ENCODE measurements at regions not wholly inside any gene's neighbourhood (a gene's known extent, or its start where the extent isn't known, plus 50 kb on each side); places are given as distances from the start of the nearest gene placed in this dataset.

GRCh38 chr14:26925876-26926584 is 328.2 kb upstream of the NOVA1 start:
- WGBS, 2 donors (ENCODE audit: extremely low coverage in 2 of 2, insufficient read length in 2 of 2, insufficient replicate concordance in 1 of 2): no CpG with 5 or more reads among the region's 8 CpGs
- H3K27ac ChIP-seq (replicated peaks; ENCODE audit: low read length): peak overlapping the region; percentile 6

GRCh38 chr14:26926585-26926984 is 328.8 kb upstream of the NOVA1 start:
- H2BK120ac ChIP-seq (ENCODE audit: low read depth, low read length): no peak overlapping the region
- no peak for DNase-seq (ENCODE audit: low spot score)
- H3K4ac ChIP-seq (ENCODE audit: low read length): no peak overlapping the region
- no peak overlapping the region for H2AK5ac ChIP-seq (ENCODE audit: low read depth, low read length)
- H3K79me1 ChIP-seq (ENCODE audit: low read depth, low read length): no peaks in the 10 kb centered on the region
- no peak overlapping the region for H3K14ac ChIP-seq (ENCODE audit: low read length)
- no peak overlapping the region for H2BK5ac ChIP-seq (ENCODE audit: low read length)
- H3K18ac ChIP-seq (ENCODE audit: low read length): no peak overlapping the region
- H2BK12ac ChIP-seq (ENCODE audit: low read length): no peak overlapping the region
- H2AFZ ChIP-seq (ENCODE audit: low read length): no peak overlapping the region
- H3K27ac ChIP-seq (replicated peaks; ENCODE audit: low read length): no peak overlapping the region
- H4K91ac ChIP-seq (ENCODE audit: low read depth, low read length, poor library complexity): no peak overlapping the region
- no peak overlapping the region for H3K9ac ChIP-seq (ENCODE audit: low read depth, low read length, poor library complexity)
- no peak overlapping the region for H2BK15ac ChIP-seq (ENCODE audit: low read length)
- no peaks in the 10 kb centered on the region for H3K9me3 ChIP-seq (replicated peaks in 1 of 2; ENCODE audit: control insufficient read depth in 2 of 2, insufficient read depth in 1 of 2, low read depth in 1 of 2, low read length in 2 of 2)
- no peak overlapping the region for H4K8ac ChIP-seq (ENCODE audit: low read depth, low read length)
- no peak overlapping the region for H3K4me3 ChIP-seq (ENCODE audit: low read length in 2 of 2)
- H3K36me3 ChIP-seq (replicated peaks in 1 of 2; ENCODE audit: control insufficient read depth in 2 of 2, insufficient read depth in 2 of 2, low read length in 2 of 2): no peaks in the 10 kb centered on the region
- no peak overlapping the region for H3K4me2 ChIP-seq (ENCODE audit: insufficient read depth, low read length, poor library complexity, severe bottlenecking)
- WGBS, 2 donors (ENCODE audit: extremely low coverage in 2 of 2, insufficient read length in 2 of 2, insufficient replicate concordance in 1 of 2): no CpG with 5 or more reads among the region's 3 CpGs
- no peak overlapping the region for H3K23ac ChIP-seq (ENCODE audit: low read depth, low read length, poor library complexity)
- H3K4me1 ChIP-seq (ENCODE audit: control insufficient read depth in 2 of 2, insufficient read depth in 1 of 2, low read depth in 1 of 2, low read length in 2 of 2): peaks cover 5 to 16% of the 10 kb centered on the region in 2 donors
- H3K27me3 ChIP-seq (ENCODE audit: control insufficient read depth in 3 of 3, insufficient read depth in 3 of 3, low read depth in 1 of 3, low read length in 3 of 3): no peaks in the 10 kb centered on the region

More at GRCh38 chr14:26925876-26926584, 328.2 kb upstream of the NOVA1 start:
- H3K36me3 ChIP-seq (replicated peaks in 1 of 2; ENCODE audit: control insufficient read depth in 2 of 2, insufficient read depth in 2 of 2, low read length in 2 of 2): no peaks in the 10 kb centered on the region
- peaks cover 5 to 16% of the 10 kb centered on the region in 2 donors for H3K4me1 ChIP-seq (ENCODE audit: control insufficient read depth in 2 of 2, insufficient read depth in 1 of 2, low read depth in 1 of 2, low read length in 2 of 2)
- H3K23ac ChIP-seq (ENCODE audit: low read depth, low read length, poor library complexity): no peak overlapping the region
- H2AFZ ChIP-seq (ENCODE audit: low read length): peak overlapping the region; percentile 46
- H2BK120ac ChIP-seq (ENCODE audit: low read depth, low read length): no peak overlapping the region
- no peak overlapping the region for H3K4me2 ChIP-seq (ENCODE audit: insufficient read depth, low read length, poor library complexity, severe bottlenecking)
- H3K4me3 ChIP-seq (ENCODE audit: low read length in 2 of 2): no peak overlapping the region
- H2BK5ac ChIP-seq (ENCODE audit: low read length): no peak overlapping the region
- no peak overlapping the region for H2AK5ac ChIP-seq (ENCODE audit: low read depth, low read length)
- H2BK12ac ChIP-seq (ENCODE audit: low read length): no peak overlapping the region
- H3K9ac ChIP-seq (ENCODE audit: low read depth, low read length, poor library complexity): no peak overlapping the region
- no peak for DNase-seq (ENCODE audit: low spot score)
- no peaks in the 10 kb centered on the region for H3K27me3 ChIP-seq (ENCODE audit: control insufficient read depth in 3 of 3, insufficient read depth in 3 of 3, low read depth in 1 of 3, low read length in 3 of 3)
- H3K79me1 ChIP-seq (ENCODE audit: low read depth, low read length): no peaks in the 10 kb centered on the region
- no peak overlapping the region for H2BK15ac ChIP-seq (ENCODE audit: low read length)
- H3K9me3 ChIP-seq (replicated peaks in 1 of 2; ENCODE audit: control insufficient read depth in 2 of 2, insufficient read depth in 1 of 2, low read depth in 1 of 2, low read length in 2 of 2): no peaks in the 10 kb centered on the region
- H3K4ac ChIP-seq (ENCODE audit: low read length): no peak overlapping the region
- H4K8ac ChIP-seq (ENCODE audit: low read depth, low read length): no peak overlapping the region
- H4K91ac ChIP-seq (ENCODE audit: low read depth, low read length, poor library complexity): no peak overlapping the region
- no peak overlapping the region for H3K18ac ChIP-seq (ENCODE audit: low read length)
- no peak overlapping the region for H3K14ac ChIP-seq (ENCODE audit: low read length)

GRCh38 chr14:26928019-26928418 is 330.2 kb upstream of the NOVA1 start:
- Histone ChIP-seq H3K14ac (ENCODE audit: low read length) (no peak overlapping the region), H3K9ac (ENCODE audit: low read depth, low read length, poor library complexity) (no peak overlapping the region), H3K4me2 (ENCODE audit: insufficient read depth, low read length, poor library complexity, severe bottlenecking) (no peak overlapping the region), H3K23ac (ENCODE audit: low read depth, low read length, poor library complexity) (no peak overlapping the region), H2BK120ac (ENCODE audit: low read depth, low read length) (no peak overlapping the region), H4K91ac (ENCODE audit: low read depth, low read length, poor library complexity) (no peak overlapping the region), H4K8ac (ENCODE audit: low read depth, low read length) (no peak overlapping the region), H3K27me3 (ENCODE audit: control insufficient read depth in 3 of 3, insufficient read depth in 3 of 3, low read depth in 1 of 3, low read length in 3 of 3) (no peaks in the 10 kb centered on the region), H3K4me3 (ENCODE audit: low read length in 2 of 2) (no peak overlapping the region), H3K79me1 (ENCODE audit: low read depth, low read length) (no peaks in the 10 kb centered on the region), H3K9me3 (replicated peaks in 1 of 2; ENCODE audit: control insufficient read depth in 2 of 2, insufficient read depth in 1 of 2, low read depth in 1 of 2, low read length in 2 of 2) (no peaks in the 10 kb centered on the region), H3K18ac (ENCODE audit: low read length) (no peak overlapping the region), H3K4me1 (ENCODE audit: control insufficient read depth in 2 of 2, insufficient read depth in 1 of 2, low read depth in 1 of 2, low read length in 2 of 2) (peaks cover 3 to 16% of the 10 kb centered on the region in 2 donors), H2AK5ac (ENCODE audit: low read depth, low read length) (no peak overlapping the region), H3K27ac (replicated peaks; ENCODE audit: low read length) (no peak overlapping the region), H2BK15ac (ENCODE audit: low read length) (no peak overlapping the region), H3K4ac (ENCODE audit: low read length) (no peak overlapping the region), H3K36me3 (replicated peaks in 1 of 2; ENCODE audit: control insufficient read depth in 2 of 2, insufficient read depth in 2 of 2, low read length in 2 of 2) (no peaks in the 10 kb centered on the region), H2AFZ (ENCODE audit: low read length) (peak overlapping the region; percentile 0), H2BK5ac (ENCODE audit: low read length) (no peak overlapping the region), H2BK12ac (ENCODE audit: low read length) (no peak overlapping the region)
- no peak for DNase-seq (ENCODE audit: low spot score)
- WGBS, 2 donors (ENCODE audit: extremely low coverage in 2 of 2, insufficient read length in 2 of 2, insufficient replicate concordance in 1 of 2): no CpG with 5 or more reads among the region's 2 CpGs

GRCh38 chr14:26929361-26929760 is 331.5 kb upstream of the NOVA1 start:
- Histone ChIP-seq H3K36me3 (replicated peaks in 1 of 2; ENCODE audit: control insufficient read depth in 2 of 2, insufficient read depth in 2 of 2, low read length in 2 of 2) (no peaks in the 10 kb centered on the region), H3K9me3 (replicated peaks in 1 of 2; ENCODE audit: control insufficient read depth in 2 of 2, insufficient read depth in 1 of 2, low read depth in 1 of 2, low read length in 2 of 2) (no peaks in the 10 kb centered on the region), H2BK12ac (ENCODE audit: low read length) (no peak overlapping the region), H2BK120ac (ENCODE audit: low read depth, low read length) (no peak overlapping the region), H4K8ac (ENCODE audit: low read depth, low read length) (no peak overlapping the region), H2BK5ac (ENCODE audit: low read length) (no peak overlapping the region), H3K4me1 (ENCODE audit: control insufficient read depth in 2 of 2, insufficient read depth in 1 of 2, low read depth in 1 of 2, low read length in 2 of 2) (peaks cover 3 to 16% of the 10 kb centered on the region in 2 donors), H3K4me2 (ENCODE audit: insufficient read depth, low read length, poor library complexity, severe bottlenecking) (no peak overlapping the region), H4K91ac (ENCODE audit: low read depth, low read length, poor library complexity) (no peak overlapping the region), H3K27ac (replicated peaks; ENCODE audit: low read length) (no peak overlapping the region), H2AK5ac (ENCODE audit: low read depth, low read length) (no peak overlapping the region), H2BK15ac (ENCODE audit: low read length) (no peak overlapping the region), H3K79me1 (ENCODE audit: low read depth, low read length) (no peaks in the 10 kb centered on the region), H3K4ac (ENCODE audit: low read length) (no peak overlapping the region), H3K9ac (ENCODE audit: low read depth, low read length, poor library complexity) (no peak overlapping the region), H3K23ac (ENCODE audit: low read depth, low read length, poor library complexity) (no peak overlapping the region), H3K18ac (ENCODE audit: low read length) (no peak overlapping the region), H3K4me3 (ENCODE audit: low read length in 2 of 2) (no peak overlapping the region), H2AFZ (ENCODE audit: low read length) (no peak overlapping the region), H3K14ac (ENCODE audit: low read length) (no peak overlapping the region), H3K27me3 (ENCODE audit: control insufficient read depth in 3 of 3, insufficient read depth in 3 of 3, low read depth in 1 of 3, low read length in 3 of 3) (no peaks in the 10 kb centered on the region)
- DNase-seq (ENCODE audit: low spot score): no peak
- no CpG with 5 or more reads among the region's 3 CpGs for WGBS, 2 donors (ENCODE audit: extremely low coverage in 2 of 2, insufficient read length in 2 of 2, insufficient replicate concordance in 1 of 2)

Data from neuronal stem cell (in vitro differentiated cells).